GM12872 (cell line): ENCODE measurements at regions not wholly inside any gene's neighbourhood (a gene's known extent, or its start where the extent isn't known, plus 50 kb on each side); places are given as distances from the start of the nearest gene placed in this dataset.

Source experiments
- CTCF ChIP-seq: IDR thresholded peaks from 3 replicates; pipeline ENCODE4 v1.5.1; 2011; ENCODE audit warnings: low read depth, mild to moderate bottlenecking, low read length, moderate library complexity; ENCODE audit not compliant: insufficient read depth

GRCh38 chr2:143942486-143942885, 577.4 kb downstream of the ZEB2 start:
- no peak for TF ChIP-seq CTCF

- no peak for TF ChIP-seq CTCF
Measured at GRCh38 chr2:143940720-143941119, 579.2 kb downstream of the ZEB2 start.

GRCh38 chr2:143939626-143940330, 580.1 kb downstream of the ZEB2 start:
- no peak for TF ChIP-seq CTCF

- no peak for TF ChIP-seq CTCF
Measured at GRCh38 chr2:143937723-143938350, 582.1 kb downstream of the ZEB2 start.

GRCh38 chr2:143936848-143937722, 582.8 kb downstream of the ZEB2 start:
- TF ChIP-seq CTCF, result no peak

GRCh38 chr2:143936538-143936847, 583.4 kb downstream of the ZEB2 start:
- TF ChIP-seq CTCF, result no peak

- no peak for TF ChIP-seq CTCF
Measured at GRCh38 chr2:143935482-143935752, 584.5 kb downstream of the ZEB2 start.
